Astrocyte of the spinal cord (primary cell): ENCODE measurements at regions not wholly inside any gene's neighbourhood (a gene's known extent, or its start where the extent isn't known, plus 50 kb on each side); places are given as distances from the start of the nearest gene placed in this dataset.

Source experiments
- DNase-seq: peaks from one replicate; pipeline ENCODE4 v3.0.0; 2011; ENCODE audit warnings: low read depth, low spot score
- H3K4me3 ChIP-seq: 2 replicates; pipeline ENCODE4 v1.5.1; 2011; ENCODE audit warnings: low read depth, mild to moderate bottlenecking, low read length, moderate library complexity
- in situ Hi-C: cut with HindIII; loops from 2 replicates; pipeline ENCODE4 v1.10.0; 2017; ENCODE audit warnings: low sequenced_read_pairs
- TF ChIP-seq, protein P1 (sequence below): IDR thresholded peaks from 2 replicates; pipeline ENCODE4 v1.5.1; 2012; ENCODE audit warnings: low read depth, mild to moderate bottlenecking, low read length, inconsistent platforms

GRCh38 chr13:22499919-22500318, 680.9 kb upstream of the SGCG start:
- H3K4me3 ChIP-seq: no peak overlapping the region
- TF ChIP-seq, protein P1, sequence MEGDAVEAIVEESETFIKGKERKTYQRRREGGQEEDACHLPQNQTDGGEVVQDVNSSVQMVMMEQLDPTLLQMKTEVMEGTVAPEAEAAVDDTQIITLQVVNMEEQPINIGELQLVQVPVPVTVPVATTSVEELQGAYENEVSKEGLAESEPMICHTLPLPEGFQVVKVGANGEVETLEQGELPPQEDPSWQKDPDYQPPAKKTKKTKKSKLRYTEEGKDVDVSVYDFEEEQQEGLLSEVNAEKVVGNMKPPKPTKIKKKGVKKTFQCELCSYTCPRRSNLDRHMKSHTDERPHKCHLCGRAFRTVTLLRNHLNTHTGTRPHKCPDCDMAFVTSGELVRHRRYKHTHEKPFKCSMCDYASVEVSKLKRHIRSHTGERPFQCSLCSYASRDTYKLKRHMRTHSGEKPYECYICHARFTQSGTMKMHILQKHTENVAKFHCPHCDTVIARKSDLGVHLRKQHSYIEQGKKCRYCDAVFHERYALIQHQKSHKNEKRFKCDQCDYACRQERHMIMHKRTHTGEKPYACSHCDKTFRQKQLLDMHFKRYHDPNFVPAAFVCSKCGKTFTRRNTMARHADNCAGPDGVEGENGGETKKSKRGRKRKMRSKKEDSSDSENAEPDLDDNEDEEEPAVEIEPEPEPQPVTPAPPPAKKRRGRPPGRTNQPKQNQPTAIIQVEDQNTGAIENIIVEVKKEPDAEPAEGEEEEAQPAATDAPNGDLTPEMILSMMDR: no peak
- in situ Hi-C loops: no loop called here
- peak; percentile 19 for DNase-seq

DNA sequence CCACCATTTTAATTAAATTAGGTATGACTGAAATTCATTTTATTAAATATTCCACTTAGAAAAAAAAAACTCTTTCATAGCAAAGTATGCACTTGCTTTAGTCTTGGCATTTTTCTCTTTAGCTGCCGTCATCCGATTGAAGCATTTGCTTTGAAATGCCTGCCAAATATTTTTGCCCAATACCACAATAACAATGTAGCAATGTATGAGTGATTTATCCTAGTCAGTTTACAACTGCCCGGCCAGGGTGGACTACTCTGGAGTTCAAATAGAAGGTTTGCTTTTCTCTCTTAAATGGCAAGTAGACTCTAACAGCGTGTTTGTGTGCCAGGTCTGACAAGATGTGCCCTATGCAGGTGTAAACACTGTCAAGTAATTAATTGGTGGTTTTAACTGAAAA, 675.3 kb upstream of the SGCG start:
- H3K4me3 ChIP-seq: no peak overlapping the region
- TF ChIP-seq, protein P1: no peak
- in situ Hi-C loops: no loop called here
- peak; percentile 62 for DNase-seq

DNA sequence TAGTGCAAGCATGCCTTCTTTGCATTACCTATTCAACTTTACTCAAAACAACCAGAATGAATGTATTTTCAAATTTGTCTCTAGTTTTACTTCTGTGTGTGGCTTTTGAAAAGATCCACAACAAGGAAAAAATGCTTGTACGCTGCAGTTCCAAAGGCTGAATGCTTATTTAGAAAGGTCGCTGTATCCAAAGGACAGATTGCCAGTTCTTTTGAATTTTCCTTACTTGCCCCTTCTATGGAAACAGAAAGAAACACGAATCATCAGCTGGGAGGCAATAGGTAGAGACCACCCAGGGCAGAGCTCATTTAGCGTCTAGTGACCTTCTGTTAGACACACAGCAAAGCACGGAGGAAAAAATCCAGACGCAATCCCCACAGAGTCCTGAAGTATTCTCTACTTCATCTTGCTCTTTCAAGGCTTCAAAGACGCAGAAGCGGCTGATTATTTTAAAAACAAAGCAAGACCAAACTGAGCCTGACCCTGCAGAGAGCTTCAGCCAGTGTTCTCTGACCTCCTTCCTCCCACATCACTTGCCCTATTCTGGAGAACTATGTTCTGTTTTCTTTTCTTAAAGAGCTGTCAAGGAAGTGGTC, 674.6 kb upstream of the SGCG start:
- in situ Hi-C loops: no loop called here
- H3K4me3 ChIP-seq: no peak overlapping the region
- TF ChIP-seq, protein P1: no peak
- peak; percentile 11 for DNase-seq

DNA sequence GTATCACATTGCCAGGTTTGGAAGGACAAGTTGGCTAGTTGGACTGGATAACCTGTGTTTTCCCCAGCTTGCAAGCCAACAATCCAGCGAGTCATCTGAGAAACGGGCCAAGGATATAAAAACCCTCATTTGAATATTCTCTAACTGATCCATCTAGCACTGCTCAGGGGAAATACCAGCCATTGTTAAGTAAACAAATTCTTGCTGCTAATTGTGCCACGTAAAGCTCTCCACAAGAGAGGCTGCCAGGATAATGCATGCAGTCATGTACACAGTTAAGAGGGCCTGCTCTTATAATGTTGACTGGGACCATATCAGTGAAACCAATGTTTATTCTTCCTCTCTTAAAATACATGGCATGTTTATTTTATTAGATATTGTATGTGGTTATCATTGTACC, 663.2 kb upstream of the SGCG start:
- in situ Hi-C loops: no loop called here
- DNase-seq: no peak
- H3K4me3 ChIP-seq: no peak overlapping the region
- TF ChIP-seq, protein P1: no peak

DNA sequence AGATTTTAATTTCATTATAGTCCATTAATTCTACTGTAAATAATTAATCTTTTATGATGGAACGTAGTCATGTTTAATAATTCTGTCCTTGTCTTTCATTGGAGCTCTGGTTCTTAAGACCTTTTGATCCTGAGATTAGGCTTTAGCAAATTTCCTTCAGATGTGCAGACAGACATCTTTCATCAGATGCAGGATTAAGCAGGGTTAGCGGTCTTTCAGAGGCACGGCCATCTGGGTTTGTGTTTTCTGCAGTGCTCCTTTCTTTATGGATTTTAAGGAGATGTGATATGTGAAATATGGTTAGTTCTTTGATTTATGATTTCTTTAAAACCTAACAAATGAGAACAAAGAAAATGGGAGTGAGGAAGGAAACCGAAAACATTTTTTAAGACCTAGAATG, 643.9 kb upstream of the SGCG start:
- TF ChIP-seq, protein P1: no peak
- DNase-seq: no peak
- in situ Hi-C loops: no loop called here
- H3K4me3 ChIP-seq: no peak overlapping the region

DNA sequence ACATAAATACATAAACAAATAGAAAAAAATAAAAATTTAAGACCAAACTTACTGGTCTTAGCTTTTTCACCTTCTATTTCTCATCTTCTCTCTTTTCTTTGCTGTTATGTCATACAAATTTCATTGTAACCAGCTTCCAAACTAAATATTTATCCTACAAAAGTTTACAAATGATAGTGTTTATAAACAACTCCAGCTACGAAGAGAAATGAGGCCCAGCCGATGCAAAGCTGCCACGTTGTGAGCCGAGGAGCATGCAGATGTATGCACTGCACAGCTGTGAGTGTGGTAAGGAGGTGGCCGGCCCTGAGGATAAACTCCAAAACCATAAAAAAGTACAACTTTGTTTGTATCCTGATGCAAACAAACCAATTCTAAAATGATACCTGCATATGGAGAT, 642.4 kb upstream of the SGCG start:
- no peak overlapping the region for H3K4me3 ChIP-seq
- in situ Hi-C loops: no loop called here
- TF ChIP-seq, protein P1: no peak
- no peak for DNase-seq

GRCh38 chr13:22549126-22549525, 631.7 kb upstream of the SGCG start:
- in situ Hi-C loops: no loop called here
- no peak for DNase-seq

More at GRCh38 chr13:22549126-22549525, 631.7 kb upstream of the SGCG start:
- H3K4me3 ChIP-seq: no peak overlapping the region
- TF ChIP-seq, protein P1: no peak
